GM18507 (cell line): ENCODE measurements at regions not wholly inside any gene's neighbourhood (a gene's known extent, or its start where the extent isn't known, plus 50 kb on each side); places are given as distances from the start of the nearest gene placed in this dataset.
"Not testable (repeated sequence)": the region's sequence is repeated elsewhere in the genome, so short reads cannot be mapped to it uniquely, and the experiment has no call there.

Source experiments
- DNase-seq: peaks from one replicate; pipeline ENCODE4 v3.0.0; 2011; ENCODE audit warnings: low read depth; ENCODE audit not compliant: insufficient read length; ENCODE audit errors: extremely low spot score
- FAIRE-seq: peaks from 2 replicates; lab custom pipeline; 2011; peaks lifted over from hg19 to GRCh38; lab: Jason Lieb, UNC

- no peak for FAIRE-seq
- DNase-seq = no peak
Measured at GRCh38 chr14:104390941-104391901, 188.3 kb upstream of the C14orf180 start.

- FAIRE-seq (no peak), DNase-seq (no peak)
Measured at GRCh38 chr14:104392001-104392395, 187.6 kb upstream of the C14orf180 start.

GRCh38 chr14:104392396-104393198 is 187.0 kb upstream of the C14orf180 start:
- DNase-seq = no peak
- FAIRE-seq = no peak

- FAIRE-seq = no peak
- no peak for DNase-seq
Measured at GRCh38 chr14:104393199-104393897, 186.2 kb upstream of the C14orf180 start.

- no peak for DNase-seq
- FAIRE-seq = peak; percentile 66
Measured at GRCh38 chr14:104393898-104394381, 185.6 kb upstream of the C14orf180 start.

- FAIRE-seq (no peak), DNase-seq (no peak)
Measured at GRCh38 chr14:104394409-104394851, 185.1 kb upstream of the C14orf180 start.

- no peak for DNase-seq
- no peak for FAIRE-seq
Measured at GRCh38 chr14:104395276-104395675, 184.3 kb upstream of the C14orf180 start.

GRCh38 chr14:104395941-104396681 is 183.5 kb upstream of the C14orf180 start:
- no peak for DNase-seq
- FAIRE-seq = no peak

GRCh38 chr14:104396682-104397470 is 182.7 kb upstream of the C14orf180 start:
- FAIRE-seq (no peak), DNase-seq (no peak)

- no peak for DNase-seq
- no peak for FAIRE-seq
Measured at GRCh38 chr14:104397956-104398355, 181.6 kb upstream of the C14orf180 start.

GRCh38 chr14:104398656-104399055 is 180.9 kb upstream of the C14orf180 start:
- no peak for FAIRE-seq

GRCh38 chr14:104399432-104400155 is 180.0 kb upstream of the C14orf180 start:
- FAIRE-seq (no peak), DNase-seq (no peak)

More at GRCh38 chr14:104398656-104399055, 180.9 kb upstream of the C14orf180 start:
- no peak for DNase-seq

- DNase-seq (no peak), FAIRE-seq (no peak)
Measured at GRCh38 chr14:104400355-104400754, 179.2 kb upstream of the C14orf180 start.

- FAIRE-seq (no peak), DNase-seq (no peak)
Measured at GRCh38 chr14:104401785-104402184, 177.8 kb upstream of the C14orf180 start.

- DNase-seq, FAIRE-seq: not testable (repeated sequence)
Measured at GRCh38 chr14:104402303-104402702, 177.3 kb upstream of the C14orf180 start.

GRCh38 chr14:104403421-104404220 is 175.9 kb upstream of the C14orf180 start:
- FAIRE-seq = no peak
- no peak for DNase-seq

GRCh38 chr14:104404922-104405321 is 174.6 kb upstream of the C14orf180 start:
- DNase-seq = no peak
- FAIRE-seq = no peak
